ENCODE measurements at regions not wholly inside any gene's neighbourhood (a gene's known extent, or its start where the extent isn't known, plus 50 kb on each side); places are given as distances from the start of the nearest gene placed in this dataset.

DNA sequence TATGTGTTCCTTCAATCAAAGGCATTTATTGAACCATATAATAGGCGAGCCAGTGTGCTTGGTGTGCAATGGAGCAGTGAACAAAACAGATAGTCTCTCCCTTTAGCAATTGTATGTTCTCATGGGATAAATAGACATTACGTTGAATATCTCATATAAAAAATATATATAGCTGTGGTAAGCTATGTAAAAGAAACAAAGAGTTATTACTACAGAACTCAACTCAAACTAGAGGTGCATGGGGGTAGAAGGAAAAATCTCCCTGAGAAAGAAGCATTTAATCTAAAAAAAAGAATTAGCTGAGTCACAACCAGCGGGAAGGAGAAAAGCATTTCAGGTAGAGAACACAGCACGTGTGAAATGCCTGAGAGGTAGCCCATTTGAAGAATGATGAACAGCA is 919.3 kb downstream of the CDH11 start:
- H3K36me3 ChIP-seq (ENCODE audit: control insufficient read depth, insufficient read depth, low read length): no peaks in the 10 kb centered on the region
- no peaks in the 10 kb centered on the region for H3K27me3 ChIP-seq (ENCODE audit: control insufficient read depth, insufficient read depth, low read length)
- WGBS (ENCODE audit: insufficient coverage, insufficient read length): no CpG with 5 or more reads among the region's 4 CpGs
- no peak overlapping the region for H3K27ac ChIP-seq (ENCODE audit: low read length)
- H3K4me1 ChIP-seq (ENCODE audit: control insufficient read depth, insufficient read depth, low read length): no peaks in the 10 kb centered on the region
- H3K9me3 ChIP-seq (ENCODE audit: control insufficient read depth, insufficient read depth, low read length): no peaks in the 10 kb centered on the region
- no peak overlapping the region for H3K4me3 ChIP-seq (ENCODE audit: low read length)
- DNase-seq (ENCODE audit: low read depth, low spot score): no peak

DNA sequence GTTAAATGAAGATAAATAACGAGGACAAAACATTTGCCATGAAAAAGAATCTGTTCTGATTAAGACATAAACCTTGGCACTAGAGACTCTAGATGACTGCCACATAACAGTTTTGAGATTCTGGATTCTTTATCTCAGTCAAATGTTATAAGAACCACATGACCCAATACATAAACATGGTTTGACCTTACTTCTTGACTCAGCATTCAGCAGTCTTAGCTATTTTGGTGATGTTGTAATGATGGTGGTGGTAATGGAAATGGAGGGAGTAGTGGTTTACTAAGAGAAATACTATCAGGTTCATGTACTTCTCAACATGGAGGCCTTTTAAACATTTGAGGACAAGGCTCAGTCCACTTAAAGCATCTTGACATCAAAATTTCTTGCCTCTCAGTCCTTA is 925.4 kb downstream of the CDH11 start:
- H3K4me3 ChIP-seq (ENCODE audit: low read length): no peak overlapping the region
- H3K27ac ChIP-seq (ENCODE audit: low read length): no peak overlapping the region
- no CpG with 5 or more reads among the region's 1 CpG for WGBS (ENCODE audit: insufficient coverage, insufficient read length)
- H3K9me3 ChIP-seq (ENCODE audit: control insufficient read depth, insufficient read depth, low read length): no peaks in the 10 kb centered on the region
- no peaks in the 10 kb centered on the region for H3K4me1 ChIP-seq (ENCODE audit: control insufficient read depth, insufficient read depth, low read length)
- no peaks in the 10 kb centered on the region for H3K36me3 ChIP-seq (ENCODE audit: control insufficient read depth, insufficient read depth, low read length)
- DNase-seq (ENCODE audit: low read depth, low spot score): no peak
- no peaks in the 10 kb centered on the region for H3K27me3 ChIP-seq (ENCODE audit: control insufficient read depth, insufficient read depth, low read length)

DNA sequence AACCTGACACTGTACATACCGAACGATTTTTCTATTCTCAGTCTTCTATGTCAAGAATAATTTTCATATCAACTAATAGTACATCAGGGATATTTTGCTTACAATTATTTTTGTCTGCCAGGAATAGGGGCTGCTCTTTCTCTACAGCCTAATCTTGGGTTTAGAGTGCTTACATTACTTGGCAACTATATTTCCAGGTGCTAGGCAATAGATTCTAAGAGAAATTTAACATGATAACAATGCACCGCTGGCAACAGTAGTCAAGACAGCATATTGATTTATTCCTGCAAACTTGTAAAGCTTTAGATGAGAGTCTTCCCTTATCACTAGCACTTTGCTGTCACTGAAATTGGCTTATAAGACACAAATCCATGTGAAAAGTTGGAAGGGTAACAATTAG is 935.9 kb downstream of the CDH11 start:
- no CpG with 5 or more reads among the region's 3 CpGs for WGBS (ENCODE audit: insufficient coverage, insufficient read length)
- DNase-seq (ENCODE audit: low read depth, low spot score): no peak
- no peaks in the 10 kb centered on the region for H3K9me3 ChIP-seq (ENCODE audit: control insufficient read depth, insufficient read depth, low read length)

DNA sequence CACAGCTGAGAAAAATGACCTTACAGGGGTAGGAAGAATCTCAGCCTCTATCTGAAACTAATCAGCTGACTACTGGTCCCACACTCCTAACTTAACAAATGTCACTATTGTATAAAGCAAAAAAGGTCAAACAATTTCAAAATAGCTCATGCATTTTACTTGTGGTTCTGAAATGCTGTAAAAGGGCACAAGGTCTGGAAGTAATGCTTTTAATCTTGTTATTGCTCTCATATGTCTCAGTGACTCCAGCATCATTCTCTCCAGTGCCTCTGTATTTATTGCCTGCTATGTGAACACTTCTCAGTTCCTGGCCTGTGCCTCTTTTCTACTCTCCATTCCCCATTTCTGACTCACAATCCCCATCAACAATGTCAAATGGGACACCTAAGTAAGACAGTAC is 937.7 kb downstream of the CDH11 start:
- no peak for DNase-seq (ENCODE audit: low read depth, low spot score)
- H3K4me1 ChIP-seq (ENCODE audit: control insufficient read depth, insufficient read depth, low read length): no peaks in the 10 kb centered on the region
- H3K9me3 ChIP-seq (ENCODE audit: control insufficient read depth, insufficient read depth, low read length): no peaks in the 10 kb centered on the region
- no peak overlapping the region for H3K27ac ChIP-seq (ENCODE audit: low read length)
- H3K4me3 ChIP-seq (ENCODE audit: low read length): no peak overlapping the region
- no peaks in the 10 kb centered on the region for H3K27me3 ChIP-seq (ENCODE audit: control insufficient read depth, insufficient read depth, low read length)
- no peaks in the 10 kb centered on the region for H3K36me3 ChIP-seq (ENCODE audit: control insufficient read depth, insufficient read depth, low read length)

More for the DNA sequence above, 935.9 kb downstream of the CDH11 start:
- H3K36me3 ChIP-seq (ENCODE audit: control insufficient read depth, insufficient read depth, low read length): no peaks in the 10 kb centered on the region
- H3K27me3 ChIP-seq (ENCODE audit: control insufficient read depth, insufficient read depth, low read length): no peaks in the 10 kb centered on the region
- H3K4me1 ChIP-seq (ENCODE audit: control insufficient read depth, insufficient read depth, low read length): no peaks in the 10 kb centered on the region
- no peak overlapping the region for H3K27ac ChIP-seq (ENCODE audit: low read length)
- H3K4me3 ChIP-seq (ENCODE audit: low read length): no peak overlapping the region

DNA sequence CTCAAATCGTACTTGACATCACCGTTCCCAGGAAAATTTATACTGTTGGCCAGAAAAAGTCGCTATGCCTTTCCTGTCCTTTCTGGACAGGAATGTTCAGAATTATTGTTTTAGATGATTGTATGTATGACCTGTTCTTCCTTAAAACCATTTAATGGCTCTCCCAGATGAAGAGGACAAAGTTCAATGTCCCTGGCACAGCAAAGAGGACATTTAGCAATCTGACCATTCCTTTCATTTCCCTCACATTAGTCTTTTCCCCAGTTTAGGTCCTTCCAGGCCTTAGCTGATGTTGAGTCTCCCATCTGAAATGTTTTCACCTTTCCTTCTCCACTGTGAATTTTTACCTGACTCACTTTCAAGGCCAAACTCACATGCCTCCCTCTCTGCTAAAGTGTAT is 938.9 kb downstream of the CDH11 start:
- H3K27me3 ChIP-seq (ENCODE audit: control insufficient read depth, insufficient read depth, low read length): no peaks in the 10 kb centered on the region

DNA sequence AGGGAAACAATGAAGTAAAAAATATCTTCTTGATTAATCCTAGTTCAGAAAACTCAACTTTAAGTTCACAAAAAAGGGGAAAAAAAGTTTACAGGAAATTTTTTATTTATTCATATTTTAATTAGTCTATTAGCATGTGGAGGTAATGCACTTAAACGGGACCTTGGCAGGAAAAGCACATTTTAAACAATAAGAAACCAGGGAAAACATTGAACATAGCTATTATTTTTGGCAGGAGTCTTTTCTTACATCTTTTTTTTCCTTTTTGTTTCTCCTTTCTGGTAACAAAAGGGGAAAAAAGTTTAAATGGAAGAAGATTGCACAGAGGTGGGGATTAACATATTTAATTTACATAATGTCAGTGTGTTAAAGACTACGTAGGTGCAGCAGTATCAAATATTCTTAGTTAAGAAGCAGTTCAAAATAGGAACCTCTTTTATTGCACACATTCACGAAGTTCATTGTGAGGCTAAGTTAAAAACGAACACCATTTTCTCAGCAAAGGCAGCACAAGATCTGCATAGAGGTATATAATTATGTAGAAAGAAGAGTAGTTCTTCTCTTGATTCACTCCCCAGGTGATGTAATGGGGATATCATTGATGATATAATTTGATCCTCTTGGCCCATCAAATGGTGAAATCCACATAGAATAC is 940.5 kb downstream of the CDH11 start:
- no peak for DNase-seq (ENCODE audit: low read depth, low spot score)

More for the DNA sequence above, 938.9 kb downstream of the CDH11 start:
- DNase-seq (ENCODE audit: low read depth, low spot score): no peak
- no peaks in the 10 kb centered on the region for H3K36me3 ChIP-seq (ENCODE audit: control insufficient read depth, insufficient read depth, low read length)
- H3K4me1 ChIP-seq (ENCODE audit: control insufficient read depth, insufficient read depth, low read length): no peaks in the 10 kb centered on the region
- H3K4me3 ChIP-seq (ENCODE audit: low read length): no peak overlapping the region
- WGBS (ENCODE audit: insufficient coverage, insufficient read length): no CpG with 5 or more reads among the region's 3 CpGs
- peaks cover 1% of the 10 kb centered on the region; the same call in 1 of the 2 replicates for H3K9me3 ChIP-seq (ENCODE audit: control insufficient read depth, insufficient read depth, low read length)
- H3K27ac ChIP-seq (ENCODE audit: low read length): no peak overlapping the region

DNA sequence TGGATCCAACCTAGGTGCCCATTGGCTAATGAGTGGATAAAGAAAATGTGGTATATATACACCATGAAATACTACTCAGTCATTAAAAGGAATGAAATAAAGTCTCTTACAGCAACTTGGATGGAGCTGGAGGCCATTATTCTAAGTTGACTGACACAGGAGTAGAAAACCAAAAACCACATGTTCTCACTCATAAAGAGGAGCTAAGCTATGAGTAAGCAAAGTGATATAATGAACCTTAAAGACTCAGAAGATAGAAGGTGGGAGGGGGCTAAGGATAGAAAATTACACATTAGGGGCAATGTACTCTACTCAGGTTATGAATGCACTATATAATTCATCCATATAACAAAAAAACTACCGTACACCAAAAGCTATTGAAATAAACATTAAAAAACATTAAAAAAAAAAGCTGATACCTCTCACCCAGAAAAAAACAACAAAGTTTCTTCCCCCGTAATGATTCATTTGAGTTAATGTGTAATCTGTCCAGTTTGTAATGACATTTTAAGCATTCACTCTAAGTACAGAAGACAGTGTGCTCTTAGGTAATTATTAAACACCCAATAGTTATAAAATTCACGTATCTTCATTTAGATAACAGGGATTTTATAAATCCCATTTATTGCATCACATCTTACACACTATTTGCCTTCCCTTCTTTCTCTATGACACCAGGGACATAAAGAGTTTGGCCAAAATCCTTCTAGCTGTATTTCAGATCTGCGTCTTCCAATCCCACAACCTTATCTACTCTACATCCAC is 941.5 kb downstream of the CDH11 start:
- H3K27me3 ChIP-seq (ENCODE audit: control insufficient read depth, insufficient read depth, low read length): no peaks in the 10 kb centered on the region
- DNase-seq (ENCODE audit: low read depth, low spot score): no peak
- H3K36me3 ChIP-seq (ENCODE audit: control insufficient read depth, insufficient read depth, low read length): no peaks in the 10 kb centered on the region
- WGBS (ENCODE audit: insufficient coverage, insufficient read length): 100% methylated on average over 1 of the region's 4 CpGs
- H3K4me3 ChIP-seq (ENCODE audit: low read length): no peak overlapping the region
- peaks cover 2% of the 10 kb centered on the region; the same call in 1 of the 2 replicates for H3K9me3 ChIP-seq (ENCODE audit: control insufficient read depth, insufficient read depth, low read length)
- no peaks in the 10 kb centered on the region for H3K4me1 ChIP-seq (ENCODE audit: control insufficient read depth, insufficient read depth, low read length)
- H3K27ac ChIP-seq (ENCODE audit: low read length): no peak overlapping the region

More for the DNA sequence above, 940.5 kb downstream of the CDH11 start:
- H3K27ac ChIP-seq (ENCODE audit: low read length): no peak overlapping the region
- H3K27me3 ChIP-seq (ENCODE audit: control insufficient read depth, insufficient read depth, low read length): no peaks in the 10 kb centered on the region
- H3K4me1 ChIP-seq (ENCODE audit: control insufficient read depth, insufficient read depth, low read length): no peaks in the 10 kb centered on the region
- H3K36me3 ChIP-seq (ENCODE audit: control insufficient read depth, insufficient read depth, low read length): no peaks in the 10 kb centered on the region
- WGBS (ENCODE audit: insufficient coverage, insufficient read length): no CpG with 5 or more reads among the region's 4 CpGs
- no peak overlapping the region for H3K4me3 ChIP-seq (ENCODE audit: low read length)
- H3K9me3 ChIP-seq (ENCODE audit: control insufficient read depth, insufficient read depth, low read length): peaks cover 2% of the 10 kb centered on the region; the same call in 1 of the 2 replicates

DNA sequence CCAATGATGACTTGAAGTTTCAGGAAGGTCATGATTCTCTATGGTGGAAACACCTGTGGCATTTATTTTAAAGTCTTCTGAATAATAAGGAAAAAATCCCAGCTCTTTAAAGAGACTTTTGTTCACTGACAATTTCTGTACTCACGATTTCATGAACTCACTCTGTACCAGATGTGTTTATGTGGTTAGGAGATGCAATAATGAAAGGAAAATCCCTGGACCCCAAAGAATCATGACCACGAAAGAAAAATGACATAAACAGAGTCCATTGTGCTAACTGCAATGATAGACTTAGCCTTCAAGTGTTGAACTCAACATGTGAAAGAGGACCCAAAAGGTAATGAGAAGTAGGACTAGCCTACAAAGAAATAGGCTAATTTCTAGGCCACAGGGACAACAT is 947.5 kb downstream of the CDH11 start:
- Histone ChIP-seq H3K4me3 (ENCODE audit: low read length) (no peak overlapping the region), H3K36me3 (ENCODE audit: control insufficient read depth, insufficient read depth, low read length) (no peaks in the 10 kb centered on the region), H3K27me3 (ENCODE audit: control insufficient read depth, insufficient read depth, low read length) (no peaks in the 10 kb centered on the region), H3K4me1 (ENCODE audit: control insufficient read depth, insufficient read depth, low read length) (no peaks in the 10 kb centered on the region), H3K27ac (ENCODE audit: low read length) (no peak overlapping the region), H3K9me3 (ENCODE audit: control insufficient read depth, insufficient read depth, low read length) (peaks cover 2% of the 10 kb centered on the region; the same call in 1 of the 2 replicates)
- no peak for DNase-seq (ENCODE audit: low read depth, low spot score)
- no CpG with 5 or more reads among the region's 2 CpGs for WGBS (ENCODE audit: insufficient coverage, insufficient read length)

DNA sequence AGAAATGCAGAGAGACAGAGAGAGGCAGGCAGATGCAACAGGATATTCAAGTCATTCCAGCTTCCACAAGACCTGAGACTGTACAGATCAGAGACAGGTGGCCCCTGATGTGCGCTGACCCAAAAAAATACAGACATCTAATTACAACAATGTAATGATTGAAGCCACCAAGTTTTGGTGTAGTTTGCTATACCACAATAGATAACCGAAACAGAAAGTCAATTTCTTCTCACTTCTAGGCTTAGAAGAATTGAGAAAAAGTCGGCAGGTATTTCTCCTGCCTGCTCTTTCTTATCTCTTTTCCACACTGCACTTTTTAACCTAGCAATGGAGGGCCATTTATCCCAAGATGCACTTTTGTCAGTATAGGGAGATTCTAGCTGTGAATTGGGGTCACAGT is 949.2 kb downstream of the CDH11 start:
- H3K9me3 ChIP-seq (ENCODE audit: control insufficient read depth, insufficient read depth, low read length): no peaks in the 10 kb centered on the region
- no peak overlapping the region for H3K27ac ChIP-seq (ENCODE audit: low read length)
- H3K4me1 ChIP-seq (ENCODE audit: control insufficient read depth, insufficient read depth, low read length): no peaks in the 10 kb centered on the region
- no CpG with 5 or more reads among the region's 3 CpGs for WGBS (ENCODE audit: insufficient coverage, insufficient read length)
- H3K27me3 ChIP-seq (ENCODE audit: control insufficient read depth, insufficient read depth, low read length): no peaks in the 10 kb centered on the region
- H3K4me3 ChIP-seq (ENCODE audit: low read length): no peak overlapping the region
- no peak for DNase-seq (ENCODE audit: low read depth, low spot score)
- H3K36me3 ChIP-seq (ENCODE audit: control insufficient read depth, insufficient read depth, low read length): no peaks in the 10 kb centered on the region

DNA sequence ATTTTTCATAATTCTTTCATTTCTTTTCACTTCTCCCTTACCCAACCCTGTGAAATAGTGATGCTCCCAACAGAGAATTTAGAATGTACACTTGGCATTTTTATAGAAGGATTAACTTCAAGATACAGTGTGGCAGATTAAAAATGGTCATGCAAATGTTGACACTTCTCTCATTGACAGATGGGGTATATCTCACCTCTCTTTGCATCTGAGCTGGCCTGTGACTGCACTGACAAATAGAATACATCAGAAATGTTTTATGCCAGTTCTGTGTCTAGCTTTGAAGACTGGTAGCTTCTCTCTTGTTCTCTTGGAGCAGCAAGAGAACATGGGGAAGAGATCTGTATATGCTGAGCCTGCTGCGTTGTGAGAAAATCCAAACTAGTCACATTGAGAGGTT is 949.6 kb downstream of the CDH11 start:
- Histone ChIP-seq H3K27me3 (ENCODE audit: control insufficient read depth, insufficient read depth, low read length) (no peaks in the 10 kb centered on the region), H3K27ac (ENCODE audit: low read length) (no peak overlapping the region), H3K4me1 (ENCODE audit: control insufficient read depth, insufficient read depth, low read length) (no peaks in the 10 kb centered on the region), H3K36me3 (ENCODE audit: control insufficient read depth, insufficient read depth, low read length) (no peaks in the 10 kb centered on the region), H3K9me3 (ENCODE audit: control insufficient read depth, insufficient read depth, low read length) (no peaks in the 10 kb centered on the region), H3K4me3 (ENCODE audit: low read length) (no peak overlapping the region)
- WGBS (ENCODE audit: insufficient coverage, insufficient read length): no CpG with 5 or more reads among the region's 1 CpG
- no peak for DNase-seq (ENCODE audit: low read depth, low spot score)

DNA sequence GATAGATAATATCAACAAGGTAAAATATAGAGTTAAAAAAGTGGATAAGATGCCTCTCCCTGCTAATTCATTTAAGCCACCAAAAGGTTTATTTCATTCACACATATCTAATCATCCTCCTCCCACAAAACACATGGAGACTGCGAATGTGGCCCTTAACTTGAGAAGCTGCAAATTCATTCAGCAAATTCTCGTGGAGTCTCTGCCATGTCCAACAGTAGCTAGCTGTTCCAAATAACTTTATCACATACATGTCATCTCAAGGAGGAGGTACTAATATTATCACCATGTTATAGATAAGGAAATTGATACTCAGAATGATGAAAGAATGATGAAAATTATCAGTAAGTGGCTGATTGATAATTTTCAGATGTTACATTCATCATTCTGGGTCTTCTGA is 950.2 kb downstream of the CDH11 start:
- WGBS (ENCODE audit: insufficient coverage, insufficient read length): no CpG with 5 or more reads among the region's 2 CpGs
- DNase-seq (ENCODE audit: low read depth, low spot score): no peak
- Histone ChIP-seq H3K27ac (ENCODE audit: low read length) (no peak overlapping the region), H3K27me3 (ENCODE audit: control insufficient read depth, insufficient read depth, low read length) (no peaks in the 10 kb centered on the region), H3K4me1 (ENCODE audit: control insufficient read depth, insufficient read depth, low read length) (no peaks in the 10 kb centered on the region), H3K4me3 (ENCODE audit: low read length) (no peak overlapping the region), H3K9me3 (ENCODE audit: control insufficient read depth, insufficient read depth, low read length) (no peaks in the 10 kb centered on the region), H3K36me3 (ENCODE audit: control insufficient read depth, insufficient read depth, low read length) (no peaks in the 10 kb centered on the region)
